Mesendoderm (in vitro differentiated cells): ENCODE measurements at regions not wholly inside any gene's neighbourhood (a gene's known extent, or its start where the extent isn't known, plus 50 kb on each side); places are given as distances from the start of the nearest gene placed in this dataset.

Source experiments
- DNase-seq: peaks from one replicate; pipeline ENCODE4 v3.0.0; 2013
- H2AK5ac ChIP-seq: 2 replicates; pipeline ENCODE4 v1.6.1; 2013; ENCODE audit warnings: low read length, inconsistent platforms
- H2BK120ac ChIP-seq: 2 replicates; pipeline ENCODE4 v1.6.1; 2013; ENCODE audit warnings: low read depth, mild to moderate bottlenecking, low read length, moderate library complexity, mixed read lengths
- H2BK15ac ChIP-seq: replicated peaks from 2 replicates; pipeline ENCODE4 v1.6.1; 2013; ENCODE audit warnings: low read depth, mild to moderate bottlenecking, moderate library complexity
- H2BK5ac ChIP-seq: 2 replicates; pipeline ENCODE4 v1.6.1; 2013; ENCODE audit warnings: low read length, inconsistent platforms
- H3K18ac ChIP-seq: 2 replicates; pipeline ENCODE4 v1.6.1; 2013; ENCODE audit warnings: mild to moderate bottlenecking, low read length, mixed read lengths
- H3K23ac ChIP-seq: one replicate; pipeline ENCODE4 v1.6.1; 2013; ENCODE audit warnings: low read length
- H3K27ac ChIP-seq: 2 replicates; pipeline ENCODE4 v1.5.1; 2013; ENCODE audit warnings: low read depth, mild to moderate bottlenecking, inconsistent platforms, low read length, moderate library complexity
- H3K27me3 ChIP-seq: 2 replicates; pipeline ENCODE4 v1.6.1; 2013; ENCODE audit warnings: low read length, control low read depth, mild to moderate bottlenecking, inconsistent platforms; ENCODE audit not compliant: insufficient read depth, poor library complexity
- H3K36me3 ChIP-seq: 2 replicates; pipeline ENCODE4 v1.6.1; 2013; ENCODE audit warnings: low read length, inconsistent platforms; ENCODE audit not compliant: control insufficient read depth, insufficient read depth
- H3K4ac ChIP-seq: one replicate; pipeline ENCODE4 v1.6.1; 2013; ENCODE audit warnings: low read depth, mild to moderate bottlenecking, low read length, moderate library complexity
- H3K4me1 ChIP-seq: 2 replicates; pipeline ENCODE4 v1.6.1; 2013; ENCODE audit warnings: low read depth, low read length, inconsistent platforms; ENCODE audit not compliant: control insufficient read depth
- H3K4me2 ChIP-seq: 2 replicates; pipeline ENCODE4 v1.6.1; 2013; ENCODE audit warnings: low read length
- H3K4me3 ChIP-seq: 2 replicates; pipeline ENCODE4 v1.5.1; 2013; ENCODE audit warnings: mild to moderate bottlenecking, low read length
- H3K56ac ChIP-seq: one replicate; pipeline ENCODE4 v1.6.1; 2013; ENCODE audit warnings: low read length
- H3K79me1 ChIP-seq: 2 replicates; pipeline ENCODE4 v1.6.1; 2013; ENCODE audit warnings: low read length, inconsistent platforms
- H3K79me2 ChIP-seq: 2 replicates; pipeline ENCODE4 v1.6.1; 2013; ENCODE audit warnings: mild to moderate bottlenecking, low read length; ENCODE audit not compliant: control insufficient read depth, insufficient read depth
- H3K9ac ChIP-seq: 2 replicates; pipeline ENCODE4 v1.6.1; 2013; ENCODE audit warnings: low read length, inconsistent platforms
- H4K5ac ChIP-seq: one replicate; pipeline ENCODE4 v1.6.1; 2013; ENCODE audit warnings: low read length
- H4K8ac ChIP-seq: one replicate; pipeline ENCODE4 v1.6.1; 2013; ENCODE audit warnings: low read depth, mild to moderate bottlenecking, control low read depth, low read length, moderate library complexity
- WGBS: extraction: QIAGEN DNeasy Blood & Tissue Kit; methylation state at CpG from one replicate; pipeline ENCODE4 v1.1.7; 2013; ENCODE audit warnings: low lambda C conversion rate, missing lambda C conversion rate; ENCODE audit not compliant: insufficient coverage; ENCODE audit errors: extremely low coverage; 5-methylcytosine and 5-hydroxymethylcytosine counted together

- Histone ChIP-seq H3K4ac (no peak overlapping the region), H4K8ac (no peak overlapping the region), H2BK15ac (no peak overlapping the region), H3K4me3 (no peak overlapping the region), H3K23ac (no peak overlapping the region), H3K9ac (no peak overlapping the region), H3K56ac (no peak overlapping the region), H2AK5ac (no peak overlapping the region), H3K36me3 (no peaks in the 10 kb centered on the region), H3K27ac (no peak overlapping the region), H2BK120ac (no peak overlapping the region), H2BK5ac (no peak overlapping the region), H3K27me3 (no peaks in the 10 kb centered on the region), H3K4me1 (no peaks in the 10 kb centered on the region), H3K79me2 (no peaks in the 10 kb centered on the region), H4K5ac (no peak overlapping the region), H3K18ac (no peak overlapping the region), H3K4me2 (no peak overlapping the region), H3K79me1 (no peaks in the 10 kb centered on the region)
- DNase-seq, result no peak
- no CpG with 5 or more reads among the region's 12 CpGs for WGBS
These were observed 1042.2 kb downstream of the BCL11B start for GRCh38 chr14:98229656-98230366.

- no peaks in the 10 kb centered on the region for H3K27me3 ChIP-seq
- no peak overlapping the region for H3K4me3 ChIP-seq
- H3K18ac ChIP-seq, result no peak overlapping the region
- H3K23ac ChIP-seq, result no peak overlapping the region
- H3K27ac ChIP-seq, result no peak overlapping the region
- WGBS, result no CpG with 5 or more reads among the region's 7 CpGs
- H3K9ac ChIP-seq, result no peak overlapping the region
- no peak overlapping the region for H2AK5ac ChIP-seq
- no peaks in the 10 kb centered on the region for H3K4me1 ChIP-seq
- no peak overlapping the region for H4K8ac ChIP-seq
- H3K79me1 ChIP-seq, result no peaks in the 10 kb centered on the region
- no peak overlapping the region for H3K4ac ChIP-seq
- H3K79me2 ChIP-seq, result no peaks in the 10 kb centered on the region
- H2BK5ac ChIP-seq, result no peak overlapping the region
- H3K56ac ChIP-seq, result no peak overlapping the region
- DNase-seq, result no peak
- H3K36me3 ChIP-seq, result no peaks in the 10 kb centered on the region
- H3K4me2 ChIP-seq, result no peak overlapping the region
- no peak overlapping the region for H4K5ac ChIP-seq
- no peak overlapping the region for H2BK15ac ChIP-seq
- no peak overlapping the region for H2BK120ac ChIP-seq
These were observed 1041.6 kb downstream of the BCL11B start for GRCh38 chr14:98230411-98230810.

GRCh38 chr14:98231210-98231609 lies 1040.8 kb downstream of the BCL11B start:
- no peaks in the 10 kb centered on the region for H3K27me3 ChIP-seq
- no peaks in the 10 kb centered on the region for H3K79me2 ChIP-seq
- no peak overlapping the region for H3K18ac ChIP-seq
- H2AK5ac ChIP-seq, result no peak overlapping the region
- H3K4me1 ChIP-seq, result no peaks in the 10 kb centered on the region
- H3K4me3 ChIP-seq, result no peak overlapping the region
- H4K5ac ChIP-seq, result no peak overlapping the region
- H3K56ac ChIP-seq, result no peak overlapping the region
- H2BK15ac ChIP-seq, result no peak overlapping the region
- H3K4me2 ChIP-seq, result no peak overlapping the region
- peak; percentile 26 for DNase-seq
- no peak overlapping the region for H4K8ac ChIP-seq
- no peak overlapping the region for H2BK120ac ChIP-seq
- H3K27ac ChIP-seq, result no peak overlapping the region
- H2BK5ac ChIP-seq, result no peak overlapping the region
- no peaks in the 10 kb centered on the region for H3K79me1 ChIP-seq
- no peak overlapping the region for H3K9ac ChIP-seq
- H3K4ac ChIP-seq, result no peak overlapping the region
- no peaks in the 10 kb centered on the region for H3K36me3 ChIP-seq
- H3K23ac ChIP-seq, result no peak overlapping the region
- no CpG with 5 or more reads among the region's 2 CpGs for WGBS

- no peak overlapping the region for H4K5ac ChIP-seq
- H2BK120ac ChIP-seq, result no peak overlapping the region
- no peak overlapping the region for H3K4me2 ChIP-seq
- no peak overlapping the region for H2BK5ac ChIP-seq
- WGBS, result no CpG with 5 or more reads among the region's 6 CpGs
- H4K8ac ChIP-seq, result no peak overlapping the region
- no peaks in the 10 kb centered on the region for H3K79me2 ChIP-seq
- no peak overlapping the region for H3K4ac ChIP-seq
- no peak overlapping the region for H3K4me3 ChIP-seq
- H3K9ac ChIP-seq, result no peak overlapping the region
- H3K27me3 ChIP-seq, result no peaks in the 10 kb centered on the region
- no peak overlapping the region for H3K56ac ChIP-seq
- no peaks in the 10 kb centered on the region for H3K4me1 ChIP-seq
- no peak overlapping the region for H3K18ac ChIP-seq
- H2AK5ac ChIP-seq, result no peak overlapping the region
- no peak overlapping the region for H3K27ac ChIP-seq
- no peaks in the 10 kb centered on the region for H3K79me1 ChIP-seq
- H3K36me3 ChIP-seq, result no peaks in the 10 kb centered on the region
- DNase-seq, result peak; percentile 18
- no peak overlapping the region for H2BK15ac ChIP-seq
- H3K23ac ChIP-seq, result no peak overlapping the region
These were observed 1038.3 kb downstream of the BCL11B start for GRCh38 chr14:98233656-98234055.

- Histone ChIP-seq H3K4me1 (no peaks in the 10 kb centered on the region), H4K8ac (no peak overlapping the region), H3K4me3 (no peak overlapping the region), H3K79me2 (no peaks in the 10 kb centered on the region), H3K36me3 (no peaks in the 10 kb centered on the region), H2BK120ac (no peak overlapping the region), H3K27me3 (no peaks in the 10 kb centered on the region), H3K23ac (no peak overlapping the region), H3K4ac (no peak overlapping the region), H2AK5ac (no peak overlapping the region), H3K27ac (no peak overlapping the region), H2BK15ac (no peak overlapping the region), H4K5ac (no peak overlapping the region), H3K18ac (no peak overlapping the region), H3K56ac (no peak overlapping the region), H2BK5ac (no peak overlapping the region), H3K79me1 (no peaks in the 10 kb centered on the region), H3K4me2 (no peak overlapping the region), H3K9ac (no peak overlapping the region)
- WGBS, result no CpG with 5 or more reads among the region's 2 CpGs
- no peak for DNase-seq
These were observed 1037.8 kb downstream of the BCL11B start for GRCh38 chr14:98234208-98234607.

GRCh38 chr14:98236314-98236713 lies 1035.7 kb downstream of the BCL11B start:
- Histone ChIP-seq H3K79me2 (no peaks in the 10 kb centered on the region), H3K4ac (no peak overlapping the region), H4K5ac (no peak overlapping the region), H3K4me2 (no peak overlapping the region), H2BK15ac (no peak overlapping the region), H3K36me3 (no peaks in the 10 kb centered on the region), H4K8ac (no peak overlapping the region), H3K56ac (no peak overlapping the region), H2BK120ac (no peak overlapping the region), H3K4me1 (no peaks in the 10 kb centered on the region), H3K27ac (no peak overlapping the region), H3K27me3 (no peaks in the 10 kb centered on the region), H3K4me3 (no peak overlapping the region), H2AK5ac (no peak overlapping the region), H3K23ac (no peak overlapping the region), H3K9ac (no peak overlapping the region), H3K79me1 (no peaks in the 10 kb centered on the region), H3K18ac (no peak overlapping the region), H2BK5ac (no peak overlapping the region)
- DNase-seq, result no peak
- WGBS, result no CpG with 5 or more reads among the region's 3 CpGs
